ENCODE measurements at regions not wholly inside any gene's neighbourhood (a gene's known extent, or its start where the extent isn't known, plus 50 kb on each side); places are given as distances from the start of the nearest gene placed in this dataset.

GRCh38 chr18:71899183-71899582 lies 645.0 kb downstream of the CBLN2 start:
- DNase-seq (ENCODE audit: low read depth), result no peak

GRCh38 chr18:71887509-71887908 lies 656.6 kb downstream of the CBLN2 start:
- no peak for DNase-seq (ENCODE audit: low read depth)

GRCh38 chr18:71878226-71878625 lies 665.9 kb downstream of the CBLN2 start:
- no peak for DNase-seq (ENCODE audit: low read depth)

- DNase-seq (ENCODE audit: low read depth), result no peak
Measured at GRCh38 chr18:71873695-71874094, 670.4 kb downstream of the CBLN2 start.

GRCh38 chr18:71865888-71866287 lies 678.3 kb downstream of the CBLN2 start:
- no peak for DNase-seq (ENCODE audit: low read depth)

- no peak for DNase-seq (ENCODE audit: low read depth)
Measured at GRCh38 chr18:71850602-71851001, 693.5 kb downstream of the CBLN2 start.

- no peak for DNase-seq (ENCODE audit: low read depth)
Measured at GRCh38 chr18:71849407-71849806, 694.7 kb downstream of the CBLN2 start.

GRCh38 chr18:71846716-71847115 lies 697.4 kb downstream of the CBLN2 start:
- no peak for DNase-seq (ENCODE audit: low read depth)

- no peak for DNase-seq (ENCODE audit: low read depth)
Measured at GRCh38 chr18:71844814-71845213, 699.3 kb downstream of the CBLN2 start.

GRCh38 chr18:71842666-71843065 lies 701.5 kb downstream of the CBLN2 start:
- no peak for DNase-seq (ENCODE audit: low read depth)

- no peak for DNase-seq (ENCODE audit: low read depth)
Measured at GRCh38 chr18:71837547-71837946, 706.6 kb downstream of the CBLN2 start.

GRCh38 chr18:71832946-71833617 lies 711.1 kb downstream of the CBLN2 start:
- DNase-seq (ENCODE audit: low read depth), result no peak

- DNase-seq (ENCODE audit: low read depth), result no peak
Measured at GRCh38 chr18:71831039-71831438, 713.1 kb downstream of the CBLN2 start.

GRCh38 chr18:71827301-71827700 lies 716.8 kb downstream of the CBLN2 start:
- DNase-seq (ENCODE audit: low read depth), result no peak

GRCh38 chr18:71815305-71815704 lies 728.8 kb downstream of the CBLN2 start:
- DNase-seq (ENCODE audit: low read depth), result no peak

GRCh38 chr18:71809711-71810110 lies 734.4 kb downstream of the CBLN2 start:
- no peak for DNase-seq (ENCODE audit: low read depth)

GRCh38 chr18:71808616-71809015 lies 735.5 kb downstream of the CBLN2 start:
- DNase-seq (ENCODE audit: low read depth), result no peak

- DNase-seq (ENCODE audit: low read depth), result no peak
Measured at GRCh38 chr18:71807586-71807985, 736.6 kb downstream of the CBLN2 start.

GRCh38 chr18:71798986-71799673 lies 745.0 kb downstream of the CBLN2 start:
- DNase-seq (ENCODE audit: low read depth), result no peak

GRCh38 chr18:71797554-71797953 lies 746.6 kb downstream of the CBLN2 start:
- no peak for DNase-seq (ENCODE audit: low read depth)

GRCh38 chr18:71784777-71785176 lies 759.4 kb downstream of the CBLN2 start:
- DNase-seq (ENCODE audit: low read depth), result no peak

GRCh38 chr18:71760541-71760940 lies 783.6 kb downstream of the CBLN2 start:
- no peak for DNase-seq (ENCODE audit: low read depth)

GRCh38 chr18:71754246-71754645 lies 789.9 kb downstream of the CBLN2 start:
- DNase-seq (ENCODE audit: low read depth), result no peak

- DNase-seq (ENCODE audit: low read depth), result no peak
Measured at GRCh38 chr18:71743634-71744033, 800.5 kb downstream of the CBLN2 start.
